ENCODE measurements at regions not wholly inside any gene's neighbourhood (a gene's known extent, or its start where the extent isn't known, plus 50 kb on each side); places are given as distances from the start of the nearest gene placed in this dataset.
"Not testable (repeated sequence)": the region's sequence is repeated elsewhere in the genome, so short reads cannot be mapped to it uniquely, and the experiment has no call there.

DNA sequence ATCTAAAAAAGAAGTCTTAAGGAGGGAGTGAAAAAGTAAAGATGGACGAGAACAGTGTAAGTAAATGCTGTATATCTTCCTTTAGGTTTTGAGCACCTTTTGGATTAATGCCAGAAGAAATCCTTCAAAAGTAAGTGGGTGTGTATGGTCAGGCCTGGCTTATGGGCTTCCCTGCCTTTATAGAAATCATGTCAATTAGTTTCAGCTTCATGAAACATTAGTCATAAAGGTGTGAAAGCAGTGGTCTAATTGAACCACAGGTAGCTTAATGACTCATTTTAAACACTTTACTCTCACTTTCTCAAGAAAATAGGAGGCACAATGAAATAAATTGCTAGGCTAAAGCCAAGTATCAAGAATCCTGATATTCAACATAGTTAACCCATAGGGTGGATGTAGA lies 467.4 kb upstream of the DPPA4 start:
- DNase-seq (ENCODE audit: low read depth): no peak

DNA sequence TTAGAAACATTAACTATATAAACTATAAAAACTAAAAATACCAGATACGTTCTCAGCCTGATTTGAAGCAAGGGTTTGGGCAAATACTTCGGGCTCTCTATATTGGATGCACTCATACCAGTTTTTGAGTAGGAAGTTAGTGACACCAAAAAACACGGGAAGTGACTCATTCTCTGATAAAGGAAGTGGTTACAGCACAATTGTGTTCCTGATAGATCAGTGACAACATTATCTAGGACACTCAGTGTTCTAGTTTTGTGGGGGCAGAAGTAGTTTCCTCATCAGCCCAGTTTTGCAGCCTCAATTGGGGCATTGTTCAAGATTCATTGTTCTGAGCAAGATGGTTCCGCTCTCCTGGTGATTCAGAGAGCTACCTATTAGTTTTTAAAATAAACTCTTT lies 469.6 kb upstream of the DPPA4 start:
- peak; percentile 20 for DNase-seq (ENCODE audit: low read depth)

- no peak for DNase-seq (ENCODE audit: low read depth)
Observed at GRCh38 chr3:109809513-109809912, 472.2 kb upstream of the DPPA4 start.

DNA sequence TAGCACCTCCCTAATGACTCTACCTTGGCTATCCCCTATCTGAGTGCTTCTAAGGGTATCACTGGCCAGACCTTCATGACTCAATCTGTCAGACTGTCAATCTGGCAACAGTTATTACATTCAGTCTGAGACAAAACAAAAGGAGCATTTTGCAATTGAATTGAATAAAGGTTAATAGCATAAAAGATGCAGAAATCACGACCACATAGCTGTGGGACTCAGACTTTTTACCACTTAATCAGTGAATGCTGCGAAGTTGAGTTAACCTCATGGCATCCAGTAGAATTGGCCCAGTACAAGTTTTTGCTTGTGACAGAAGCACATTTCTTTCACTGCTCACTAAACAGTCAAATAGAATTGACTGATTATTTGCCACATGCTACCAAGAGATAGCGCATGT lies 480.7 kb upstream of the DPPA4 start:
- DNase-seq (ENCODE audit: low read depth): no peak

- no peak for DNase-seq (ENCODE audit: low read depth)
Observed at GRCh38 chr3:109819734-109820133, 482.4 kb upstream of the DPPA4 start.

DNA sequence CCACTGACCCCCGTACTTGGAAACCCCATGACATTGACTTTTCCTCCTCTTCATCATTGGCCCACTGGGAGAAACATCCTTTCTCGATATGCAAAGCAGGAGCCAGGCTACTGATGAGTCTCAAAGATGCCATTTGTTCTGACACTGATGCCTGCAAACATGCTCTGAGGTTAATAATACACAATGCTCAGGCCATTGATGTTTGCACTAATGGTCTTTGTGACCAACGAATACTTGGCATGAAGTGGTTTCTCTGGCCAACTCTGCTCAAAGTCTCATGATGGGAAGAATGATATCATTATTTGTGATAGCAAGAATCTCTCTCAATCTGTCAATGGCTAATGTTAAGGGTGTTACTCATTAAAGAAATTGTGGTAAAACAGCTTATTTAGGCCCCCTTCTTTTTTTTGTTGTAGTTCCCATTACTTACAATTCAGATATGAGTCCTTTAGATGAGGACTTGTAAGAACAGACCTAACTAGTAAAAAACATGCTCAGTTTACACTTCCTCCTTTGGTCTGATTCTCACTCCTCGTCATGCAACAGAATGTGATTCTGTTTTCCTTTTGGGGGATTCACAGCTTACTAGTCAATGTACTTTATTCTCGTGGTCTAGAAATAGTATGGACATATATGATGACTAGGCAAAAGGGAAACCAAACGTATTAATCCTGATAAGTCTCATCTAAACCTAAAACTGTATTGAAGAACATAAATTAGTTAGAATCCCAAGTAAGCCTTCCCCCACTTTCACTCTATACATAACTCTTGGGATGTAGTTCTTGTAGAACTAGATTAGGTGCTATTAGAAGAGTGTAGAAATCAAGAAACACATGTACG lies 488.8 kb upstream of the DPPA4 start:
- DNase-seq (ENCODE audit: low read depth): no peak

GRCh38 chr3:109831403-109831802 lies 494.1 kb upstream of the DPPA4 start:
- no peak for DNase-seq (ENCODE audit: low read depth)

GRCh38 chr3:109835958-109836357 lies 498.6 kb upstream of the DPPA4 start:
- no peak for DNase-seq (ENCODE audit: low read depth)

DNA sequence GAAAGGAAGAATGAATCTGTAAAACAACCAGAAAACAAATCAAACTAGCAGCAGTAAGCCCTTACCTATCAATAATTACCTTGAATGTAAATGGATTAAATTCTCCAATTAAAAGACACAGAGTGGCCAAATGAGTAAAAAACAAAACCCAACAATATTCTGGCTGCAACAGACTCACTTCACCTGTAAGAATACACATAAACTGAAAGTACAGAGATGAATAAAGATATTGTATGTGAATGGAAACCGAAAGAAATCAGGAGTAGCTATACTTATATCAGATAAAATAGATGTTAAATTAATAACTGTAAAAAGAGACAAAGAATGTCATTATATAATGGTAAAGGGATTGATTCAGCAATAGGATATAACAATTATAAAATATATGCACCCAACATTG lies 514.5 kb upstream of the DPPA4 start:
- DNase-seq (ENCODE audit: low read depth): no peak

GRCh38 chr3:109852283-109852682 lies 514.9 kb upstream of the DPPA4 start:
- DNase-seq (ENCODE audit: low read depth): no peak

DNA sequence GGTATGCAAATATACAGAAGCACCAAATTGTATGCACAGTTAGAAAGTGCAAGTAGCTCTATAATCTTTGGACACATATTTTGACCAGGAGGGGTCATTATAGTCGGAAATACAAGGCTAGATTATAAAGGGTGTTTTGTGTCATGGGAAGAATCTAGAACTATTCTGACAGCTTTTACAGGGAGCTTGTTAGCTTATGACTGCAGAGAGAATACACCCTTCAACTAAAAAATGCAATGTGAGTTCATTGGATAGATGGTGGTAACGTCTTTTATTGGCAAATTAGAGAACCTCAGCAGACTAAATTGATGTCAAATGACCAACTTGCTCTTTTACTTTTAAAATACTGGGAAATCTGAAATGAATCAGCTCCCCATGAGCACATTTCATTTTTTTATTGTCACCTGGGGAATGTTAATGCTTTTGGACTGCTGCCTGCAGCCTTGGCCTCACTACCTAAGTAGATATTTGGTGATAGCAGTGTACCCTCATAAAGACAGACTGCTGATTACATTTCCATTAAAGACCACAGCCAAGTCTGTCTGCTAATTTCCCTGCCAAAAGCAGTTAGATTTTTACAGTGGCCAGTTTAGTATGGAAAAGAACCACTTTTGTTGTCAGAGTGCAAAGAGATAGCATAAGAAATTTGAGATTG lies 515.9 kb upstream of the DPPA4 start:
- DNase-seq (ENCODE audit: low read depth): no peak

- no peak for DNase-seq (ENCODE audit: low read depth)
Observed at GRCh38 chr3:109863701-109864100, 526.4 kb upstream of the DPPA4 start.

GRCh38 chr3:109864452-109864851 lies 527.1 kb upstream of the DPPA4 start:
- DNase-seq (ENCODE audit: low read depth): no peak

- no peak for DNase-seq (ENCODE audit: low read depth)
Observed at GRCh38 chr3:109869586-109869985, 532.2 kb upstream of the DPPA4 start.

DNA sequence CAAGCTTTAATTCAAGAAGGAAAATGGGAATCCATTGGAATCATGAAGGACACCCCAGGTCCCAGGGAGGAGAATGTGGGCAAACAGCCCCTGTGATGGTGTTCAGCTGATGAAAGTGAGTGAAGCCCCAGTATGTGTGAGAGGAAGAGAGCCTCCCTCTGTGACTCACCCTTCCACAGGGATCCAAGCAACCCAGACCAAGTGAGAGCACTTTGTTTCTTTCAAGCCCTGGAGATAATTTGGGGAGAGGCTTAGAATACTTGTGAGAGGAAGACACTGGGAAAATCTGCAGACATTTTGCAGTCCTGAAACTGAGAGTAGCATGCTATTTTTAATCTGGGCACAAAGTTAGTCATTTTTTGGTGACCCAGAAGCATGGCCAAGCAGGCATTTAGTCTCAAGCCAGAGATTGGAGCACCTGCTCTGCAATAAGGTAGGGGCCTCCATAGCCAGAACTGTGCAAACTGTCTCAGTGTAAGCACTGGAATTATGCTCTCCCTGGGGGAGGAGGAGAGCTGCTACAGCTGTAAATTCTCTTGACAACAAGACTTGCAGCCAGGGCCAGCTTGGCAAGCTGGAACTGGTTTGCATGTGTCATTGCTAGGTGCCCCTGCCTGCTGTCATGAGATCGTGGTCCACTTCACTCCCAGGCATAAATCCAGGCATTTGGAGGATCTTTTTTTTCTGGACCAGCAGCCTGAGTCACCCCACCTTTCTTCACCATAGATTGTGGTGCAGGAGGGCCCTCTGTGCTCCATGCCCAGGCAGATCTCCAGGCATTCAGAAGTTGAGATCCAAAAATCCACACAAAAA lies 537.8 kb upstream of the DPPA4 start:
- no peak for DNase-seq (ENCODE audit: low read depth)

DNA sequence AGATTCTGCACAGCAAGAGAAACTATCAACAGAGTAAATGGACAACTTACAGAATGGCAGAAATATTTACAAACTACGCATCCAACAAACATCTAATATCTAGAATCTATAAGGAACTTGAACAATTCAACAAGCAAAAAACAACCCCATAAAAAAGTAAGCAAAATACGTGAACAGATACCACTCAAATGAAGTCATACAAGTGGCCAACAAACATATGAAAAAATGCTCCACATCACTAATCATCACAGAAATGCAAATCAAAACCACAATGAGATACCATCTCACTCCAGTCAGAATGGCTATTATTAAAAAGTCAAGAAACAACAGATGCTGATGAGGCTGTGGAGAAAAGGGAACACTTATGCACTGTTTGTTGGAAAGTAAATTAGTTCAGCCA lies 540.3 kb upstream of the DPPA4 start:
- not testable (repeated sequence) for DNase-seq (ENCODE audit: low read depth)

GRCh38 chr3:109882144-109882543 lies 544.8 kb upstream of the DPPA4 start:
- no peak for DNase-seq (ENCODE audit: low read depth)

DNA sequence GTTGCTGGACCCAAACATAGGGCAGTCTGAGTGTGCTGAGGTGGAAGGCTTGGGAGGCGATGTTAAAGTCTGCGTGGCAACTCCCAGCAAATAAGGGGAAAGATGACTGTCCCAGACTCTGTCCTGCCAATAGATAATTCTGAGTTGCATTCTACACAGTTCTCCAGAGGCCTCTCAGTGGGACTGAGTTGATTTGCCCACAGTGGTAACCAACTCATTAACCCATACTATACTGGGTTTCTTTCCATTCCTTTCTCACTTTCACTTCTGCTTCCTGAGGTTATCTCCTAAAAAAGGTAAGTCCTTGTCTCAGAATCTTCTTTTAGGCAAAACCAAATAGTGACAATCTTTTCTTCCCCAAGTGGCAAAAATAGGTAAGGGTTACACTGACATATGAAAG lies 549.9 kb upstream of the DPPA4 start:
- no peak for DNase-seq (ENCODE audit: low read depth)

DNA sequence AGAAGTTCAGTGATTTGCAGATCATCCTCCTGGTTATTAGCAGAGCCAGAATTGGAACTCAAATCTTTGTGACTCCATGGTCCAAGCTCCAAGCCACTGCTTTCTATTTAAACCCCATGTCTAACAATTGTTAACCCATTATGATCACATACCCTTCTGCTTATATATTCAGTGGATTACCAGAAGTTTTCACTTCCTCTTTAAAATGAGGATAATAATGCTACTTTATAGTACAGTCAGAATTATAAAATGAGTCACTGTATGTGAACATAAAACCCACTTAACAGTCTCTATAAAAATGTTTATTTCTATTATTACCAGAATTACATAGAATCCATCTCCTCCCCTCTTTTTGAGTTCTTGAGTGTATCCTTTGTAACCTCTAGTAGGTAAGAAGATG lies 550.7 kb upstream of the DPPA4 start:
- no peak for DNase-seq (ENCODE audit: low read depth)

DNA sequence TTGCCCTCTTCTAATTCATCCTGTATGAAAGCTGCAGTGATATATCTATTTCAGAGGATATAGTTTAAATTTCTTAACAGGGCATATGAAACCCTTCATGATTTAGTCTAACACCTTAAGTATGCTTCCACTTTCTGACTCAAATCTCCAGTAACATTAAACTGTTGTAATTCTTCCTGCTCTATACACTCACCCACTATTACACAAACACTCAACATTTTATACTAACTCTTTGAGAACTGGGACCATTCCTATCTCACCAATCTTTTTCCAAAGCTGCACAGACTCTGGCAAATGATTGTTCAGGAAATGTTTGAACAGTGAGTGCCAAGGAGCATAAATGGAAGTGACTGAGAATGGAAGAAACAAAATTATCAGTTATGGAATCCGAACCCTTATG lies 560.4 kb upstream of the DPPA4 start:
- no peak for DNase-seq (ENCODE audit: low read depth)

DNA sequence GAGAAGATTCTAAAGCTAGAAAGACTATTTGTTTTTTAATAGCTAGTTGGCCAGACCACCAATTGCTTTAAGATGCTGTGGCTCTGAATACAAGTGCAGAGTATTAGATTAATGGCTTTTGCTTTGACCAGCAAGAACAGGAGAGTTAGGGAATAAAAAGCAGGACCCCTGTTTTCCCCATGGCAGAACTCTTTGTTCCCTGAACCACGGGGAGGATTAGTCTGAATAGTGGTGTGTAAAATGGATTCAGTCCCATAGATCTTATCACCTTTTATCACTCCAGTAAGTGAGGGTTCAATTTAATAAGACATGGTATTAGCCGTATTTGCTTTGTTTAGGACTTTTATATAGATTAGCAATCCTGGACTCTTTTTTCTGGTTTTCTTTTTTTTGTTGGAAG lies 562.6 kb upstream of the DPPA4 start:
- DNase-seq (ENCODE audit: low read depth): no peak

GRCh38 chr3:109900783-109901182 lies 563.4 kb upstream of the DPPA4 start:
- DNase-seq (ENCODE audit: low read depth): no peak

- no peak for DNase-seq (ENCODE audit: low read depth)
Observed at GRCh38 chr3:109902549-109902948, 565.2 kb upstream of the DPPA4 start.
